ENCODE measurements at regions not wholly inside any gene's neighbourhood (a gene's known extent, or its start where the extent isn't known, plus 50 kb on each side); places are given as distances from the start of the nearest gene placed in this dataset.

- no peak overlapping the region for H3K27ac ChIP-seq
- H3K4me3 ChIP-seq, result no peak overlapping the region
- intact Hi-C loops (cut with DNase I), result no loop called here
- H3K36me3 ChIP-seq, result no peaks in the 10 kb centered on the region
- ATAC-seq (no peak), DNase-seq (no peak)
- no peaks in the 10 kb centered on the region for H3K27me3 ChIP-seq
- H3K9me3 ChIP-seq, result no peaks in the 10 kb centered on the region
- TF ChIP-seq CTCF (IDR thresholded peaks at IDR 0.05) (no peak), POLR2A (IDR thresholded peaks at IDR 0.05) (no peak)
- H3K4me1 ChIP-seq, result no peaks in the 10 kb centered on the region
- WGBS, 4 donors, result 53 to 57% (median 56%) methylated on average over 4 of the region's 4 CpGs
Observed at GRCh38 chr14:66247662-66248193, 238.4 kb upstream of the CCDC196 start.

GRCh38 chr14:66248256-66248655 is 237.9 kb upstream of the CCDC196 start:
- Histone ChIP-seq H3K4me1 (no peaks in the 10 kb centered on the region), H3K4me3 (no peak overlapping the region), H3K27me3 (no peaks in the 10 kb centered on the region), H3K9me3 (no peaks in the 10 kb centered on the region), H3K27ac (no peak overlapping the region), H3K36me3 (no peaks in the 10 kb centered on the region)
- intact Hi-C loops (cut with DNase I), result no loop called here
- no peak for TF ChIP-seq POLR2A (IDR thresholded peaks at IDR 0.05)
- TF ChIP-seq CTCF (IDR thresholded peaks at IDR 0.05), result no peak
- no peak for DNase-seq
- 57 to 74% (median 67%) methylated on average over 2 of the region's 2 CpGs for WGBS, 4 donors
- ATAC-seq, result no peak

- DNase-seq (no peak), ATAC-seq (no peak)
- no peak overlapping the region for H3K27ac ChIP-seq
Observed at GRCh38 chr14:66249544-66249943, 236.6 kb upstream of the CCDC196 start.

GRCh38 chr14:66254038-66254437 is 232.1 kb upstream of the CCDC196 start:
- no peak overlapping the region for H3K27ac ChIP-seq
- DNase-seq (no peak), ATAC-seq (no peak)
- no peaks in the 10 kb centered on the region for H3K4me1 ChIP-seq
- H3K9me3 ChIP-seq, result no peaks in the 10 kb centered on the region
- no peaks in the 10 kb centered on the region for H3K27me3 ChIP-seq
- intact Hi-C loops (cut with DNase I), result no loop called here
- no peak overlapping the region for H3K4me3 ChIP-seq
- no peaks in the 10 kb centered on the region for H3K36me3 ChIP-seq
- TF ChIP-seq POLR2A (IDR thresholded peaks at IDR 0.05), result no peak
- no peak for TF ChIP-seq CTCF (IDR thresholded peaks at IDR 0.05)
- WGBS, 4 donors, result 65 to 76% (median 69%) methylated on average over 3 of the region's 3 CpGs

More at GRCh38 chr14:66249544-66249943, 236.6 kb upstream of the CCDC196 start:
- intact Hi-C loops (cut with DNase I), result no loop called here
- WGBS, 4 donors, result 79 to 83% (median 81%) methylated on average over 3 of the region's 3 CpGs
- Histone ChIP-seq H3K4me1 (no peaks in the 10 kb centered on the region), H3K9me3 (no peaks in the 10 kb centered on the region), H3K36me3 (no peaks in the 10 kb centered on the region), H3K4me3 (no peak overlapping the region), H3K27me3 (no peaks in the 10 kb centered on the region)
- TF ChIP-seq POLR2A (IDR thresholded peaks at IDR 0.05) (no peak), CTCF (IDR thresholded peaks at IDR 0.05) (no peak)
